ENCODE measurements at regions not wholly inside any gene's neighbourhood (a gene's known extent, or its start where the extent isn't known, plus 50 kb on each side); places are given as distances from the start of the nearest gene placed in this dataset.

DNA sequence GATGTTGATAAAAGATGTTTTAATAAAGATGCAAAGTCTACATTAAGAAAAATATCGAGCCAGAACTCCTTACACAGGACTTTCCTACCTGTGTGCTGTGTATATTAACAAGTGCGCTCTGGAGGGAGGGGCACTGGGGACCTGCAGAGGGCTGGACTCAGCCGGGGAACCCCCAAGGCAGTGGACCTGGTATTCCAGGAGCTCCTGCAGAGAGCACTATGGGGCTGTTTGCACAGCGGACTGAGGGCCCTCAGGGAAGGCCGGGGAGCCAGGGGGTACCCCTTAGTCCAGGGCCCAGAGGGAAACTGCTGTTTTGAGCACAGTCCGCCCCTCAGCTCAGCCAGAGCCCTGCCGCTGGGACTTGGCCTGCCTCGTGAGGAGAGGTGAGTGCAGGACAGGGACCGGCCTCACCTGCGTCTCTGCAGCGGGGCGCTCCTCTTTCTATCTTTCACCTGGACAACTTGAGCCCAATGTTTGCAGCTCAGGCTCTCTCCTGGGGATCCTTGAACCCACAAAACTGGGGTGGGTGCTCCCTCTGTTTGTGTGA is 168.4 kb downstream of the ARL4C start:
- intact Hi-C loops (cut with micrococcal nuclease) = no loop called here
- no peaks in the 10 kb centered on the region for H3K9me3 ChIP-seq (replicated peaks; ENCODE audit: control insufficient read depth, insufficient read depth, low read length)
- CTCF ChIA-PET = no interaction called here
- H3K27ac ChIP-seq (ENCODE audit: insufficient read depth, low read depth, low read length) = no peak overlapping the region
- FAIRE-seq (no peak), DNase-seq (ENCODE audit: low read depth, low spot score) (no peak)
- H3K4me1 ChIP-seq (ENCODE audit: control insufficient read depth, extremely low read depth, insufficient read depth, low read length) = no peaks in the 10 kb centered on the region
- no peaks in the 10 kb centered on the region for H4K20me1 ChIP-seq (replicated peaks; ENCODE audit: control insufficient read depth, extremely low read depth, insufficient read depth, low read length)
- H3K36me3 ChIP-seq (ENCODE audit: control insufficient read depth in 2 of 2, extremely low read depth in 1 of 2, insufficient read depth in 2 of 2, low read length in 2 of 2) = no peaks in the 10 kb centered on the region
- H3K4me2 ChIP-seq (ENCODE audit: insufficient read depth, low read length) = no peak overlapping the region
- BruUV-seq (replicated peaks) = no TSS peak
- H3K9ac ChIP-seq (replicated peaks; ENCODE audit: extremely low read depth, insufficient read depth, low read length) = no peak overlapping the region
- TF ChIP-seq EZH2 (IDR thresholded peaks at IDR 0.05; ENCODE audit: borderline replicate concordance, low read depth, low read length, severe bottlenecking) = no peak
- H2AFZ ChIP-seq (ENCODE audit: low read depth, low read length) = no peak overlapping the region
- no peaks in the 10 kb centered on the region for H3K27me3 ChIP-seq (ENCODE audit: control insufficient read depth in 2 of 2, insufficient read depth in 2 of 2, low read length in 2 of 2)
- no peak overlapping the region for H3K4me3 ChIP-seq (replicated peaks in 1 of 3; ENCODE audit: insufficient read depth in 1 of 3, low read depth in 1 of 3, low read length in 3 of 3)
- no peaks in the 10 kb centered on the region for H3K9me1 ChIP-seq (replicated peaks; ENCODE audit: control insufficient read depth, extremely low read depth, insufficient read depth, low read length)
- no peaks in the 10 kb centered on the region for H3K79me2 ChIP-seq (ENCODE audit: control insufficient read depth, insufficient read depth, low read length)
- POLR2A ChIA-PET = no interaction called here
- dilution Hi-C loops (cut with MboI; ENCODE audit: extremely low pct_ligation_motif_present, low sequenced_read_pairs) = no loop called here

DNA sequence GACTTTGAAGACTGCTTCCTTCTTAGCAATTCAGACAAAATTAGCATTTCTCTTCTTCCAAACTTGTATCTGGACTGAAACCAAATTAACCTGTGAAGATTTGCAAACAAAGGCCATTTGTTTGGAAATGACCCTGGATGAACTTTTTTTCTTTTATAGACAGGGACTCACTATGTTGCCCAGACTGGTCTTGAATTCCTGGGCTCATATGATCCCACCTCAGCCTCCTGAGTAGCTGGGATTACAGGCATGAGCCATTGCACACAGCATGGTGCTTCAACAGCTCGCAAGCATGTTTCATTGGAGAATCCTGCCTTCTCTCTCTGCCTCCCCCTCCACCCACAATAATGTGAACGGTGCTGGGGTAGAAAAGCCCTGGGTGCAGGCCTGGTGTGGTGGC is 170.2 kb downstream of the ARL4C start:
- POLR2A ChIA-PET = no interaction called here

More for the DNA sequence above, 170.2 kb downstream of the ARL4C start:
- Histone ChIP-seq H2AFZ (ENCODE audit: low read depth, low read length) (no peak overlapping the region), H3K79me2 (ENCODE audit: control insufficient read depth, insufficient read depth, low read length) (no peaks in the 10 kb centered on the region), H3K9ac (replicated peaks; ENCODE audit: extremely low read depth, insufficient read depth, low read length) (no peak overlapping the region), H3K9me3 (replicated peaks; ENCODE audit: control insufficient read depth, insufficient read depth, low read length) (no peaks in the 10 kb centered on the region), H4K20me1 (replicated peaks; ENCODE audit: control insufficient read depth, extremely low read depth, insufficient read depth, low read length) (no peaks in the 10 kb centered on the region), H3K27ac (ENCODE audit: insufficient read depth, low read depth, low read length) (no peak overlapping the region), H3K4me1 (ENCODE audit: control insufficient read depth, extremely low read depth, insufficient read depth, low read length) (no peaks in the 10 kb centered on the region), H3K4me2 (ENCODE audit: insufficient read depth, low read length) (no peak overlapping the region), H3K27me3 (ENCODE audit: control insufficient read depth in 2 of 2, insufficient read depth in 2 of 2, low read length in 2 of 2) (no peaks in the 10 kb centered on the region), H3K4me3 (replicated peaks in 1 of 3; ENCODE audit: insufficient read depth in 1 of 3, low read depth in 1 of 3, low read length in 3 of 3) (no peak overlapping the region), H3K9me1 (replicated peaks; ENCODE audit: control insufficient read depth, extremely low read depth, insufficient read depth, low read length) (no peaks in the 10 kb centered on the region), H3K36me3 (ENCODE audit: control insufficient read depth in 2 of 2, extremely low read depth in 1 of 2, insufficient read depth in 2 of 2, low read length in 2 of 2) (no peaks in the 10 kb centered on the region)
- DNase-seq (ENCODE audit: low read depth, low spot score) (no peak), FAIRE-seq (no peak)
- dilution Hi-C loops (cut with MboI; ENCODE audit: extremely low pct_ligation_motif_present, low sequenced_read_pairs) (no loop called here), intact Hi-C loops (cut with micrococcal nuclease) (no loop called here)
- TF ChIP-seq JUN (IDR thresholded peaks at IDR 0.05; ENCODE audit: borderline replicate concordance, insufficient read depth, insufficient read length, low read depth) (no peak), MYC (IDR thresholded peaks at IDR 0.05; ENCODE audit: low read depth, low read length) (no peak), EZH2 (IDR thresholded peaks at IDR 0.05; ENCODE audit: borderline replicate concordance, low read depth, low read length, severe bottlenecking) (no peak), POLR2AphosphoS5 (IDR thresholded peaks at IDR 0.05; ENCODE audit: insufficient read depth, low read depth, low read length) (no peak)
- TF ChIP-seq, protein P1, sequence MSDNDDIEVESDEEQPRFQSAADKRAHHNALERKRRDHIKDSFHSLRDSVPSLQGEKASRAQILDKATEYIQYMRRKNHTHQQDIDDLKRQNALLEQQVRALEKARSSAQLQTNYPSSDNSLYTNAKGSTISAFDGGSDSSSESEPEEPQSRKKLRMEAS (IDR thresholded peaks at IDR 0.05; ENCODE audit: insufficient read depth, insufficient read length) = no peak
- TF ChIP-seq, protein P2, sequence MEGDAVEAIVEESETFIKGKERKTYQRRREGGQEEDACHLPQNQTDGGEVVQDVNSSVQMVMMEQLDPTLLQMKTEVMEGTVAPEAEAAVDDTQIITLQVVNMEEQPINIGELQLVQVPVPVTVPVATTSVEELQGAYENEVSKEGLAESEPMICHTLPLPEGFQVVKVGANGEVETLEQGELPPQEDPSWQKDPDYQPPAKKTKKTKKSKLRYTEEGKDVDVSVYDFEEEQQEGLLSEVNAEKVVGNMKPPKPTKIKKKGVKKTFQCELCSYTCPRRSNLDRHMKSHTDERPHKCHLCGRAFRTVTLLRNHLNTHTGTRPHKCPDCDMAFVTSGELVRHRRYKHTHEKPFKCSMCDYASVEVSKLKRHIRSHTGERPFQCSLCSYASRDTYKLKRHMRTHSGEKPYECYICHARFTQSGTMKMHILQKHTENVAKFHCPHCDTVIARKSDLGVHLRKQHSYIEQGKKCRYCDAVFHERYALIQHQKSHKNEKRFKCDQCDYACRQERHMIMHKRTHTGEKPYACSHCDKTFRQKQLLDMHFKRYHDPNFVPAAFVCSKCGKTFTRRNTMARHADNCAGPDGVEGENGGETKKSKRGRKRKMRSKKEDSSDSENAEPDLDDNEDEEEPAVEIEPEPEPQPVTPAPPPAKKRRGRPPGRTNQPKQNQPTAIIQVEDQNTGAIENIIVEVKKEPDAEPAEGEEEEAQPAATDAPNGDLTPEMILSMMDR (IDR thresholded peaks at IDR 0.05; ENCODE audit: extremely low read depth in 1 of 2, insufficient read depth in 1 of 2, low read depth in 1 of 2, low read length in 2 of 2) = no peak
- CTCF ChIA-PET = no interaction called here
- BruUV-seq (replicated peaks) = no TSS peak
